Activated T-helper 1 cell treated with anti-CD3 and anti-CD28 coated beads, Interleukin-12 subunit alpha, Interleukin-12 subunit beta, Interleukin-2, Interleukin-4 antibody, amounts not matched to agents 30 ng/mL and 10 ng/mL and 1 ng/mL, durations not matched to agents 14 hours and 24 hours and 36 hours (primary cell): ENCODE measurements at regions not wholly inside any gene's neighbourhood (a gene's known extent, or its start where the extent isn't known, plus 50 kb on each side); places are given as distances from the start of the nearest gene placed in this dataset.

Source experiments
- DNase-seq: peaks from one replicate; pipeline ENCODE4 v3.0.0; 2021; ENCODE audit warnings: low spot score
- H3K27ac Mint-ChIP-seq: one replicate; pipeline ENCODE4 v1.8.0; 2021; ENCODE audit warnings: mild to moderate bottlenecking, mixed read lengths
- H3K27me3 Mint-ChIP-seq: one replicate; pipeline ENCODE4 v1.8.0; 2022; ENCODE audit warnings: mild to moderate bottlenecking, moderate library complexity, mixed read lengths; ENCODE audit not compliant: insufficient read depth
- H3K36me3 Mint-ChIP-seq: one replicate; pipeline ENCODE4 v1.8.0; 2021; ENCODE audit warnings: low read depth, mixed read lengths
- H3K4me1 Mint-ChIP-seq: one replicate; pipeline ENCODE4 v1.8.0; 2021; ENCODE audit warnings: low read depth, mixed read lengths
- H3K4me3 Mint-ChIP-seq: one replicate; pipeline ENCODE4 v1.8.0; 2021; ENCODE audit warnings: mild to moderate bottlenecking, moderate library complexity, mixed read lengths
- H3K9me3 Mint-ChIP-seq: one replicate; pipeline ENCODE4 v1.8.0; 2021; ENCODE audit warnings: mixed read lengths
- intact Hi-C: fragments of 100-400 bp; cut with micrococcal nuclease; formaldehyde crosslinking; loops from one replicate; pipeline ENCODE4 v1.15.1; 2024

DNA sequence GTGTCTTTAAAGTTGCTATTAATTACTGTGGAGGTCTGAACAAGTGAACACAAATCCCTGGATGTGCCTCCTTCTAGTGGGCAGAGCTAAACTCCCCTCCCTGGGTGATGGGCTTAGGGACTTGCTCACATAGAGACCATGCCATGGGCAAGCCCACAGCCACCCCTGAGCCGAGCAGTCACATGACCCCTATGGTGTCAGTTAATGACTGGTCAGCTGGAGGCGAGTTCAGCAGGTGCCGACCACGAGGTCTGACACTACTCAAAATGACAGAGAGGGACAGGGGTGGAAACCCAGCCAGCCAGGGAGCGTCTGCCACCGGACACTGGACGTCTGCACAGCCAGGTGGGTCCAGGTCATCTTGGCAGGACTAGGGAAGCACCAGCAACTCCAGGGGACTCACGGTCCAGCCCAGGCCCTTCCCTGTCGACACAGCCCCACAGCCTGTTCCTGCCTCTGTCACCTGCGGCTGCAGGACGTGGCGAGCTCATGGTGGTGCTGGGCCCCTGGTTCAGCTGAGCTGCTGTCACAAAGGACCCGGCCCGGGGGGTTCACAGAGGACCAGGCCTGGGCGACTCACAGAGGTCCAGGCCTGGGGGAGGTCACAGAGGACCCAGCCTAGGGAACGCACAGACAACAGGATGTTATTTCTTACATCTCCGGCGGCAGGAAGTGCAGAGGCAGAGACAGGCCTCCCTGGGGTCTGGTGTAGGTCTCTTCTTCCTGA, 135.0 kb downstream of the BRD1 start:
- no peak overlapping the region for H3K4me3 Mint-ChIP-seq
- intact Hi-C loops, result no loop called here
- DNase-seq, result no peak
- H3K27ac Mint-ChIP-seq, result no peak overlapping the region
- H3K4me1 Mint-ChIP-seq, result no peaks in the 10 kb centered on the region
- H3K9me3 Mint-ChIP-seq, result peaks cover 8% of the 10 kb centered on the region
- no peaks in the 10 kb centered on the region for H3K36me3 Mint-ChIP-seq
- H3K27me3 Mint-ChIP-seq, result peaks cover 2% of the 10 kb centered on the region

DNA sequence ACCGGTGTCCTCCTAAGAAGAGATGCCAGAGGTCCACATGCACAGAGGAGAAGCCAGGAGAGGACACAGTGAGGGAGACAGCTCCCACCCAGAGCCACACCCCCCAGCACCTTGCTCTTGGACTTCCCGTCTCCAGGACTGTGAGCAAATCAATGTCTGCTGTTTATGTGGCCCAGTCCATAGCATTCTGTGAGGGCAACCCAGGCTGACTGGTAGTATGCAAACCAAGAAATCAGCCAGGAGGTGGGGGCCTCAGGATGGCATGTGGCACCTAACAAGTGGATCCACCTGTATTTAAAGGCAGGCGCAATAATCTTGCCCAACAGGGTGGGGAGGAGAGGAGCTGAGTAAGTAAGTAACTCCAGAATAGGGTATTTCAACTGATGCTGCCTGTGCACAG, 136.4 kb downstream of the BRD1 start:
- Mint-ChIP-seq H3K4me3 (no peak overlapping the region), H3K9me3 (no peaks in the 10 kb centered on the region), H3K27me3 (no peaks in the 10 kb centered on the region), H3K27ac (no peak overlapping the region), H3K36me3 (no peaks in the 10 kb centered on the region), H3K4me1 (no peaks in the 10 kb centered on the region)
- DNase-seq, result no peak
- intact Hi-C loops, result no loop called here

DNA sequence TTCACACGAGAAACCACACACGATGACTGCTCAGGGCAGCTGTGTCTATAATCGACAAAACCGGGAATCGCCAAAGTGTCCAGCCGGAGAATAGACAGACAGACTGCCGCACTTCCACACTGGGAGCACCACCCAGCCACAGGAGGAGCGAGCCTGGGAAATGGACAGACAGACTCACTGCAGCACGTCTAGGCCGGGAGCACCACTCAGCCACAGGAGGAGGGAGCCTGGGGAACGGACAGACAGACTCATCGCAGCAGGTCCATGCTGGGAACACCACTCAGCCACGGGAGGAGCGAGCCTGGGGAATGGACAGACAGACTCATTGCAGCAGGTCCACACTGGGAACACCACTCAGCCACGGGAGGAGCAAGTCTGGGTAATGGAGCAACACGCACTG, 137.2 kb downstream of the BRD1 start:
- Mint-ChIP-seq H3K27me3 (no peaks in the 10 kb centered on the region), H3K36me3 (no peaks in the 10 kb centered on the region), H3K4me1 (no peaks in the 10 kb centered on the region), H3K27ac (no peak overlapping the region), H3K9me3 (no peaks in the 10 kb centered on the region), H3K4me3 (no peak overlapping the region)
- DNase-seq, result no peak
- intact Hi-C loops, result no loop called here

DNA sequence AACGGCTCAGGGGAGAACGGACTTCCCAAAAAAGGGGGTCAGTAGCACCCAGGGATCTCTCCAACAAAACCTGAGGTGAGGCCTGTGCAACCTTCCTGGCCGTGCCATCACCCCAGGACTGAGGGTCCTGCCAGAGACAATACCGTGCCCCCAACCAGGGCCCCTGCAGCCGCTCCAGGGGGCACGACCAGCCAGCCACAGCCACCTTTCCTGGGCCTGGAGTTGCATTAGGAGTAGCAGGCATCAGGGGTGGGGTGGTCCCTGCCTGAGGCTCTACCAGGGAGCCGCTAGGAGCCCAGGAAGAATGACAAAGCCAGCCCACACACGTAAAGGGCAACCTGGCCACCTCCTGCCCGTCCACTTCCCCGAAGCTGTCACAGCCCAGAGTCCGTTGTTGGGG, 137.8 kb downstream of the BRD1 start:
- no peak for DNase-seq
- no peaks in the 10 kb centered on the region for H3K27me3 Mint-ChIP-seq
- intact Hi-C loops, result no loop called here
- no peak overlapping the region for H3K27ac Mint-ChIP-seq
- no peaks in the 10 kb centered on the region for H3K36me3 Mint-ChIP-seq
- no peak overlapping the region for H3K4me3 Mint-ChIP-seq
- H3K4me1 Mint-ChIP-seq, result no peaks in the 10 kb centered on the region
- no peaks in the 10 kb centered on the region for H3K9me3 Mint-ChIP-seq

DNA sequence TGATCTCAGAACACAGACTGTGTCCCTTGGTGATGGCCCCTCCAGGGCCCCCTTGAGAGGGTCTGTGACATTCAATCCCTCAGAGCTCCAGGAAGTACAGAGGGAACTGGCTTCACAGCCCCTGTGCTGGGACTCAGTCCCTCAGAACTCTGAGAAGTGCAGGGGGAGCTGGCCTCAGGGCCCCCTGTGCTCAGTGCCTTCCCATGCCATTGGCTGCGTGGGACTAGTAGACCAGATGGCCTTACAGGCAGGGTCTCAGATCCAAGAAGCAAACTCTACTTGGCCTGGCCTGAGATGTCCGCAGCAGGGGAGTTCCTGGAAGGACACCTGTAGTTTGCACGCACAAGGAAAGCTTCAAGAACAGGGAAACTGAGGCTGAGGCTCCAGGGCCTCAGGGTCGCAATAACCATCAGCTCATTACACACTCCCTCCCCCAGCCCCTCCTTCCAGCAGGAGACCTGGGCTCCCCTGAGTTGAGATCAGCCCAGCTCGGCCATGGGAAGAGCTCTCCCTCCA, 138.4 kb downstream of the BRD1 start:
- Mint-ChIP-seq H3K27ac (no peak overlapping the region), H3K27me3 (peaks cover 4% of the 10 kb centered on the region), H3K4me1 (no peaks in the 10 kb centered on the region), H3K4me3 (no peak overlapping the region), H3K9me3 (no peaks in the 10 kb centered on the region), H3K36me3 (no peaks in the 10 kb centered on the region)
- intact Hi-C loops, result no loop called here
- DNase-seq, result no peak

DNA sequence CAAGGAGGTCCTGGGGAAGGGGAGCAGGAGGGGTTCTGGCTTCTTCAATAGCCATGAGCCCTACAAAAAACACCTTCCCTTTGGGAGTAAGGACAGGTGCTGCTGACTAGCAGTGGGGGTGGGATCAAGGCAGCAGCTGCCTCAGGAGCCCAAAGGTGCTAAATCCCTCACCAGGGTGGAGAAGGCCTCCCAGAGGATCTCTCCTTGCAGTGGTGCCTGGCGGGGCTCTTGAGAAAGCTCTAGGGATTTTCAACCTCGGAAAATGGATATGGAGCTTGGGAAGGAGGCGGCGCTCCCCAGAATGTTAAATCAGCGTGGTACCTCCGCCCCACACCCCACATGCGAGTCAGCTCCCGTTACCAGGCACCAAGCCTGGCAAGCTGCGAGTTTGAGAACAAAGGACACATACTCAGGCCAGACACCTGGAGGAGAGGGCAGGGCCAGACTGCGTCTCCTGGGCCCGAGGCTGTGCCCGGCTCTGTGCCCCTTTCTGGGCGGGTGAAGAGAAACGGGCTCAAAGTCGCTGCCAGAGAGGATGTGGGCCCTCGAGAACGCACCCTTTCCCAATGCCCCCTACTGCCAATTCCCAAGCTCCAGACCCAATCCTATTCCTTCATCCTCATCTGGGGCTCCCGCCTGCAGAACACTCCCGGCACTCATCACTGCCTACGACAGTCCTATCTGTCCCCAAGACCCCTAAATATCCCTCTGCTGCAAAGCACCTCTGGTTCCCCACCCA, 139.0 kb downstream of the BRD1 start:
- intact Hi-C loops, result no loop called here

DNA sequence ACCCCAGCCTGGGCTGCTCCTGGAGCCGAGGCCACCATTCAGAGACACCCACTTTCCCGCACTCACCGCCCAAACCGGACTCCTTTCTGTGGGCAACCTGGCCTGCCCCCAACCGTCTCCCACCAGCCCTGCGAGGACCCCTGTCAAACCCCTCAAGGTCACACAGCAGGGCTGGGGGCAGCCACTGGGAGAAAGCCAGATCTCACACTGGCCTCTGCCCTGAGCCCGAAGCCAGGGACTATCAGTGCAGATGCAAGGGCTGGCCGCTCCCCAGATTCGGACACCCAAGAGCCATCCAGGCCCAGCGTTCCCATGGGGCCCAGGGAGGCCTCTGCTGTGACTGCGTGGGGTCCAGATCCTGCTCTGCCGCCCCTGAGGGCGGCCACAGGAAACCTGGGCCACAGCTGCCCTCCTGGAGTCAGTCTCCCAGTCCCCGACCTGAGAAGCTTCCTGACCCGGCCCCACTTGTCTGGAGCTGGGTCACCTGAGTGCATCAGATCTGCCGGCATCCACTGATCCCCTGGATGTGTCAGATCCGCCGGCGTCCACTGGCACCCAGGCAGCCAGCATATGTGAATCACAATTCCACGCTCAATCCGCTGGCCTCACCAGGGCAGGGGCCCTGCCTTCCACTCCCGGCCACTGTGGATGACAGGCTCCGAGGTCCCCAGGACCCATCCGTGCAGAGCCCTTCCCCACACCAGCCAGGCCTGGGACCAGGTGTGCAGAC, 139.7 kb downstream of the BRD1 start:
- intact Hi-C loops, result no loop called here
- Mint-ChIP-seq H3K27me3 (peaks cover 8% of the 10 kb centered on the region), H3K27ac (no peak overlapping the region), H3K36me3 (no peaks in the 10 kb centered on the region), H3K4me3 (no peak overlapping the region), H3K9me3 (no peaks in the 10 kb centered on the region), H3K4me1 (no peaks in the 10 kb centered on the region)
- DNase-seq, result no peak

More for the DNA sequence above, 139.0 kb downstream of the BRD1 start:
- H3K4me3 Mint-ChIP-seq, result no peak overlapping the region
- H3K27ac Mint-ChIP-seq, result no peak overlapping the region
- no peaks in the 10 kb centered on the region for H3K36me3 Mint-ChIP-seq
- no peaks in the 10 kb centered on the region for H3K9me3 Mint-ChIP-seq
- DNase-seq, result no peak
- H3K4me1 Mint-ChIP-seq, result no peaks in the 10 kb centered on the region
- H3K27me3 Mint-ChIP-seq, result peaks cover 8% of the 10 kb centered on the region

DNA sequence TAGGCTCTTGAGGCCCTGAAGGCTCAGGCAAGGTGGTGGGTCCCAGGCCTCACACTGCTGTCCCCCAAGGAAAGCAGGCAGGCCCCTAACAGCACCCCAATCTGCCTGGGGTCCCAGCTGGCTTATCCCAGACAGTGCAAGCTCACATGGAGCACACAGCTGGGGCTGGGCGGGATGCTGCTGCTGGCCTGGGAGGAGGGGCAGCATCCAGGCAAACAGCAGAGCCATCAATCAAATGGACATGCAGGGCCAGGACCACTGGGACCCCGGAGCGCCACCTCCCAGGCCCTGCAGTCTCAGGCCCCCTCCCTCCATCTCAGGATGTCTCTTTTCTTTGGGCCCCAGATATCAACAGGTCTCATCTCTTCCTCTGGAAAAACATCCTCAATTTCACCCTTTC, 140.3 kb downstream of the BRD1 start:
- H3K27ac Mint-ChIP-seq, result no peak overlapping the region
- H3K27me3 Mint-ChIP-seq, result peaks cover 8% of the 10 kb centered on the region
- H3K9me3 Mint-ChIP-seq, result no peaks in the 10 kb centered on the region
- intact Hi-C loops, result no loop called here
- no peaks in the 10 kb centered on the region for H3K4me1 Mint-ChIP-seq
- H3K4me3 Mint-ChIP-seq, result no peak overlapping the region
- H3K36me3 Mint-ChIP-seq, result no peaks in the 10 kb centered on the region
- no peak for DNase-seq

DNA sequence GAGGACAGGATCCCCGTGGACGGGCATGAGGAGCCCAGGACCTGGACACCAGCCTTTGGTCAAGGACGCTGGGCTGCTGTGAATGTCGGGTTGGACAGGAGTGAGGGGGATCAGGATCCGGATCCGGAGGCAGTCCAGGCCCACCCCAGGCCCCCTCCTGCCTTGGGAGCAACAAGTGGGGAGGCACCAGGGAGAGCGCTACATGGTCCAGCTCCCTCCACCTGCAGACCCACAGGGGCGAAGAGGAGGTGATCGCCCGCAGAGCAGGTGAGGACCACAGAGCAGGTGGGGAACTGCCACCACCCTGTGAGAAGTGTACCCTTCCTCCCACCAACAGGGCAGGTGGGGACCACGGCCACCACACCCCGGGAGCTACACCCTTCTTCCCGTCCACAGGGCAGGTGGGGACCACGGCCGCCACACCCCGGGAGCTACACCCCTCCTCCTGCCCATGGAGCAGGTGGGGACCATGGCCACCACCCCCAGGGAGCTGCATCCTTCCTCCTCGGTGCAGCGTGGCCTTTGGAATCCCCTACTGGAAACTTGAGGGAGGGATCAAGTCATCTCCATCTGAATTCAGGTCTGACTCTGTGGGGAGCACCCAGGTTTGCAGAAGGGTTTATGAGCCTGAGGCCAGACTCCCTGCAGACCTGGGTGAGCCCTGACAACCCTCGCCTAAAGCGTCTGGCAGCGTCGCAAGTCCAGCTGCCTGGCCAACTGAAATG, 141.0 kb downstream of the BRD1 start:
- Mint-ChIP-seq H3K36me3 (no peaks in the 10 kb centered on the region), H3K27me3 (peaks cover 11% of the 10 kb centered on the region), H3K4me3 (no peak overlapping the region), H3K4me1 (no peaks in the 10 kb centered on the region), H3K27ac (no peak overlapping the region), H3K9me3 (no peaks in the 10 kb centered on the region)
- DNase-seq, result no peak
- intact Hi-C loops, result no loop called here

DNA sequence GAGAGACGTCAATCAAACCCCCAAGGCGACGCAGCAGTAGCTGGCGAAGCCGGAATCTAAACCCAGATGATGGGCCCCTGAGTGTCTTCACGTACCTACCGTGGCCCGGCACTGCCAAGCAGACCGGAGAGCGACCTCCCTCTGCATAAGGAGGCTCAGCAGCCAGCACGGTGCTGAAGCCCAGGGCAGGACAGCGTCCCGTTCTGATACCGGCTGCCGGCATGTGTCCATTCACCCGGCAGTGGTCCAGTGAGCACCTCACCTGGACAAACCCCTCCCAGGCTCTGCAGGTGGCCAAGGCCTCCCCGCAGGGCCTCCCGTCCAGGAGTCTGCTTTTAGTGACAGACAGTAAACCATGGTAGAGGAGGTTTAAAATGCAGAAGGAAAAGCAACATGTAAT, 142.0 kb downstream of the BRD1 start:
- no peaks in the 10 kb centered on the region for H3K9me3 Mint-ChIP-seq
- peaks cover 14% of the 10 kb centered on the region for H3K27me3 Mint-ChIP-seq
- intact Hi-C loops, result no loop called here
- no peak for DNase-seq
- H3K36me3 Mint-ChIP-seq, result no peaks in the 10 kb centered on the region
- H3K4me3 Mint-ChIP-seq, result no peak overlapping the region
- no peaks in the 10 kb centered on the region for H3K4me1 Mint-ChIP-seq
- H3K27ac Mint-ChIP-seq, result no peak overlapping the region

DNA sequence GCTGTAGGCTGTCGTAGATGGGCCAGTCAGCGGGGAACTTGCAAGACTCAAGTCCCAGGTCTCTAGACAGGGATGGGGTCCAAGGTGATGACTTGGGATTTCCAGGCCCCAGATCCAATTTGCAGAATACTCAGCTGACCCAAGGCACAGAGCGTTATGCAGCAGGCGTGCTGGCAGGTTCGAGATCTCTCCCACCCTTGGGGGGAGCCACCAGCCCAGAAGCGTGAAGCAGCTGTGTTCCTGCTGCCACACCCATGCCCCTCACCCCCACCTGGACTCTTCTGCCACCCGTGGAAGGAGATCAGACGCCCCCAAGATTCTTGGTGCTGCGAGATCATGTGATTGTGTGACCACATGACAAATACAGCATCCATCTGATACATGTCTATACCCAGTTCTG, 142.6 kb downstream of the BRD1 start:
- peaks cover 19% of the 10 kb centered on the region for H3K27me3 Mint-ChIP-seq
- no peaks in the 10 kb centered on the region for H3K4me1 Mint-ChIP-seq
- no peak for DNase-seq
- intact Hi-C loops, result no loop called here
- H3K9me3 Mint-ChIP-seq, result no peaks in the 10 kb centered on the region
- no peak overlapping the region for H3K27ac Mint-ChIP-seq
- H3K36me3 Mint-ChIP-seq, result no peaks in the 10 kb centered on the region
- H3K4me3 Mint-ChIP-seq, result no peak overlapping the region

DNA sequence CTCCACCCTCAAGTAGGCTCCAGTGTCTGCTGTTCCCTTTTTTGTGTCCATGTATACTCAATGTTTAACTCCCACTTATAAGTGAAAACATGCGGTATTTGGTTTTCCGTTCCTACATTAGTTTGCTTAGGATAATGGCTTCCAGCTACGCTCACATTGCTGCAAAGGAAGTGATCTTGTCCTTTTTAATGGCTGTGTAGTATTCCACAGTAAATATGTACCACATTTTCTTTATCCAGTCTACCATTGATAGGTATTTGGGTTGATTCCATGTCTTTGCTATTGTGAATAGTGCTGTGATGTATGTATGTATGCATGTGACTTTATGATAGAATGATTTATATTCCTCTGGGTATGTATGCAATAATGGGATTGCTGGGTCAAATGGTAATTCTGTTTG, 144.6 kb downstream of the BRD1 start:
- H3K27me3 Mint-ChIP-seq, result peaks cover 31% of the 10 kb centered on the region
- no peak for DNase-seq
- intact Hi-C loops, result no loop called here
- H3K36me3 Mint-ChIP-seq, result no peaks in the 10 kb centered on the region
- H3K4me1 Mint-ChIP-seq, result no peaks in the 10 kb centered on the region
- no peaks in the 10 kb centered on the region for H3K9me3 Mint-ChIP-seq
- H3K27ac Mint-ChIP-seq, result no peak overlapping the region
- H3K4me3 Mint-ChIP-seq, result no peak overlapping the region
